GM12875 (cell line): ENCODE measurements at regions not wholly inside any gene's neighbourhood (a gene's known extent, or its start where the extent isn't known, plus 50 kb on each side); places are given as distances from the start of the nearest gene placed in this dataset.

Experiments
- H3K4me3 ChIP-seq: one replicate; pipeline ENCODE4 v1.5.1; 2011; ENCODE audit warnings: low read depth, low read length, control low read depth
- CTCF ChIP-seq: IDR thresholded peaks from 2 replicates; pipeline ENCODE4 v1.5.1; 2011; ENCODE audit warnings: low read depth, mild to moderate bottlenecking, control low read depth, inconsistent platforms, low read length, moderate library complexity, borderline replicate concordance; ENCODE audit not compliant: insufficient read depth

GRCh38 chr10:14384116-14384730, 53.5 kb upstream of the FRMD4A start:
- no peak overlapping the region for H3K4me3 ChIP-seq
- no peak for TF ChIP-seq CTCF

- no peak for TF ChIP-seq CTCF
- H3K4me3 ChIP-seq = no peak overlapping the region
Observed at GRCh38 chr10:14383266-14383665, 52.5 kb upstream of the FRMD4A start.

- H3K4me3 ChIP-seq = no peak overlapping the region
- no peak for TF ChIP-seq CTCF
Observed at GRCh38 chr10:14382531-14382930, 51.8 kb upstream of the FRMD4A start.

- TF ChIP-seq CTCF = no peak
- no peak overlapping the region for H3K4me3 ChIP-seq
Observed at GRCh38 chr10:14382022-14382421, 51.3 kb upstream of the FRMD4A start.

- TF ChIP-seq CTCF = no peak
- H3K4me3 ChIP-seq = no peak overlapping the region
Observed at GRCh38 chr10:14381475-14381874, 50.8 kb upstream of the FRMD4A start.

GRCh38 chr10:14380746-14381145, 50.0 kb upstream of the FRMD4A start:
- no peak overlapping the region for H3K4me3 ChIP-seq
- TF ChIP-seq CTCF = no peak
